ENCODE measurements at regions not wholly inside any gene's neighbourhood (a gene's known extent, or its start where the extent isn't known, plus 50 kb on each side); places are given as distances from the start of the nearest gene placed in this dataset.

GRCh38 chr4:156547891-156548290 is 423.7 kb downstream of the PDGFC start:
- TF ChIP-seq CTCF (IDR thresholded peaks at IDR 0.05; ENCODE audit: insufficient read depth, low read length, poor library complexity, severe bottlenecking), result no peak
- TF ChIP-seq EZH2phosphoT487 (conservative IDR thresholded peaks at IDR 0.05; ENCODE audit: low read length), result no peak
